ENCODE measurements at regions not wholly inside any gene's neighbourhood (a gene's known extent, or its start where the extent isn't known, plus 50 kb on each side); places are given as distances from the start of the nearest gene placed in this dataset.

DNA sequence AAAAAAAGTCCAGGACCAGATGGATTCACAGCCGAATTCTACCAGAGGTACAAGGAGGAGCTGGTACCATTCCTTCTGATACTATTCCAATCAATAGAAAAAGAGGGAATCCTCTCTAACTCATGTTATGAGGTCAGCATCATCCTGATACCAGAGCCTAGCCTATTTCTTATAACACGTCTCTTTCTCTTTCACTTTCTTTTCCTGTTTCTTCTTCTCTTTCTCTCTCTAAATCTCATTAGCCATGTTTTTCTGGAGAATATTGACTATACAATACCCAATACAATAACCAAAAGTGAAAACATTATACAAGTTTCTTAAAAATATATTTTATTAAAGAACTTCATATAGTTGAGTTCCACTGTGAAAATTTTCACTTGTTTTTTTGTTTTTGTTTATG, 1154.9 kb upstream of the PCDH7 start:
- no peaks in the 10 kb centered on the region for H3K27me3 ChIP-seq
- H3K9me3 ChIP-seq (ENCODE audit: low read depth), result no peaks in the 10 kb centered on the region
- H3K36me3 ChIP-seq, result no peaks in the 10 kb centered on the region
- no peak overlapping the region for H3K27ac ChIP-seq
- no peak for DNase-seq (ENCODE audit: low read depth in 1 of 2, low spot score in 1 of 2)
- no peak overlapping the region for H3K4me3 ChIP-seq
- TF ChIP-seq, protein P1, sequence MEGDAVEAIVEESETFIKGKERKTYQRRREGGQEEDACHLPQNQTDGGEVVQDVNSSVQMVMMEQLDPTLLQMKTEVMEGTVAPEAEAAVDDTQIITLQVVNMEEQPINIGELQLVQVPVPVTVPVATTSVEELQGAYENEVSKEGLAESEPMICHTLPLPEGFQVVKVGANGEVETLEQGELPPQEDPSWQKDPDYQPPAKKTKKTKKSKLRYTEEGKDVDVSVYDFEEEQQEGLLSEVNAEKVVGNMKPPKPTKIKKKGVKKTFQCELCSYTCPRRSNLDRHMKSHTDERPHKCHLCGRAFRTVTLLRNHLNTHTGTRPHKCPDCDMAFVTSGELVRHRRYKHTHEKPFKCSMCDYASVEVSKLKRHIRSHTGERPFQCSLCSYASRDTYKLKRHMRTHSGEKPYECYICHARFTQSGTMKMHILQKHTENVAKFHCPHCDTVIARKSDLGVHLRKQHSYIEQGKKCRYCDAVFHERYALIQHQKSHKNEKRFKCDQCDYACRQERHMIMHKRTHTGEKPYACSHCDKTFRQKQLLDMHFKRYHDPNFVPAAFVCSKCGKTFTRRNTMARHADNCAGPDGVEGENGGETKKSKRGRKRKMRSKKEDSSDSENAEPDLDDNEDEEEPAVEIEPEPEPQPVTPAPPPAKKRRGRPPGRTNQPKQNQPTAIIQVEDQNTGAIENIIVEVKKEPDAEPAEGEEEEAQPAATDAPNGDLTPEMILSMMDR (IDR thresholded peaks at IDR 0.05; ENCODE audit: low read depth, low read length), result no peak
- no peaks in the 10 kb centered on the region for H3K4me1 ChIP-seq (ENCODE audit: low read depth)

DNA sequence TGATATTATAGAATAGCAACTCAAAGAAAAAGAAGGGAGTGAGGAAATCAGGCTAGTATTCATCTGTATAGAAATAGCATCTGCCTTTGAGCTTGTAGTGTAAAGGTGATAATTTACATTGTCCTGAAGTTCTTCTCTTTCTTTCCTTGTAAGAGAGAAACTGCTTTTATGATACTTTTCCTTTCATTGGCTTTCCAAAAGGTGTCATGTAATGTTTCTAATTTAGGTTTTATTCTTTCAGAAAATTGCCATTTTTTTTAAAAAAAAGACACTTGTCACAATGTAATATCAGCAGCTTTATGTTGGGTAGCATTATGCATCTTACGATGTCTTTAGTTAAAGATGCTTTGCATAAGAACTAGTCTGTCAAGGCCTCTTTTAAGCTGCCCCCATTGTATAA, 1153.8 kb upstream of the PCDH7 start:
- DNase-seq (ENCODE audit: low read depth in 1 of 2, low spot score in 1 of 2), result no peak
- H3K4me3 ChIP-seq, result no peak overlapping the region
- no peaks in the 10 kb centered on the region for H3K27me3 ChIP-seq
- no peaks in the 10 kb centered on the region for H3K36me3 ChIP-seq
- H3K4me1 ChIP-seq (ENCODE audit: low read depth), result no peaks in the 10 kb centered on the region
- H3K9me3 ChIP-seq (ENCODE audit: low read depth), result no peaks in the 10 kb centered on the region
- no peak overlapping the region for H3K27ac ChIP-seq
- TF ChIP-seq, protein P1 (IDR thresholded peaks at IDR 0.05; ENCODE audit: low read depth, low read length), result no peak

DNA sequence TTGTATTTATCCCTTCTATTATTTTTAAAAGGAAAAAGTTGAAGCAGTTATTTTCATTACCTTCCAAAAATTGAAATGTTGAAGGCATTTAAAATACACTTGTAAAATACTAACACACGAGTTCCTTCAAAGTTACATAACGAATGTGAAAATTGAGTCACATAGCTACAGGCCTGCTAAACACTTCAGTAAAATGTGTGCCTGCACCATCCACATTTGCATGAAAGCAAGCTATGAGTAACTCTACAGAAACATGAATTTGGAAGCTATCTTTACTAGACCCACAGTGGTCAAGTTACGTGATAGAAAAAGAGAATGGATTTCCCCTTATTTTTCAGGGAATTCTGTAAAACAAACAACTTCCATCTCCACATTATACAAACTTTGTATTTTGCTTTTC, 1148.8 kb upstream of the PCDH7 start:
- TF ChIP-seq, protein P1 (IDR thresholded peaks at IDR 0.05; ENCODE audit: low read depth, low read length), result no peak
- Histone ChIP-seq H3K9me3 (ENCODE audit: low read depth) (no peaks in the 10 kb centered on the region), H3K4me1 (ENCODE audit: low read depth) (no peaks in the 10 kb centered on the region), H3K27me3 (no peaks in the 10 kb centered on the region), H3K27ac (no peak overlapping the region), H3K36me3 (no peaks in the 10 kb centered on the region), H3K4me3 (no peak overlapping the region)
- DNase-seq (ENCODE audit: low read depth in 1 of 2, low spot score in 1 of 2), result peak in 1 of 2 donors; percentile 3

DNA sequence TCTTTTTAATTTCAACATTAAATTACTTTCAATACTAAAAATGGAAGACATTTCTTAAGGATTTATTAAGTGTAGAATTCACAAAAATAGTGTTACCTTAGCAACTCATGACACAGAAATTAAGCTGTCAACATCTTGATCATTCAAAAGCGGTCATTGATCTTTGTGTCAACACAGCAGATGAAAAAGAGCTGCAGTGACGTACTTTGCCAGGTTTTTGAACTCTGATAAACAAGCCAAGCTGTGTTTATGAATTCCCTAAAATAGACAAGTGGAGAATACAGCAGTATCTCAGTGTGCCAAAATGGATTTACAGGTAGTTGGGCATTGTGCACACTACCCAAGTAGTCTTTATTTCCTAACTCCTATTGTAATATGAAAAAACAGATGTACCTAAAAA, 1141.8 kb upstream of the PCDH7 start:
- Histone ChIP-seq H3K4me3 (no peak overlapping the region), H3K9me3 (ENCODE audit: low read depth) (no peaks in the 10 kb centered on the region), H3K36me3 (no peaks in the 10 kb centered on the region), H3K4me1 (ENCODE audit: low read depth) (no peaks in the 10 kb centered on the region), H3K27ac (no peak overlapping the region), H3K27me3 (no peaks in the 10 kb centered on the region)
- DNase-seq (ENCODE audit: low read depth in 1 of 2, low spot score in 1 of 2), result no peak
- TF ChIP-seq, protein P1 (IDR thresholded peaks at IDR 0.05; ENCODE audit: low read depth, low read length), result no peak

DNA sequence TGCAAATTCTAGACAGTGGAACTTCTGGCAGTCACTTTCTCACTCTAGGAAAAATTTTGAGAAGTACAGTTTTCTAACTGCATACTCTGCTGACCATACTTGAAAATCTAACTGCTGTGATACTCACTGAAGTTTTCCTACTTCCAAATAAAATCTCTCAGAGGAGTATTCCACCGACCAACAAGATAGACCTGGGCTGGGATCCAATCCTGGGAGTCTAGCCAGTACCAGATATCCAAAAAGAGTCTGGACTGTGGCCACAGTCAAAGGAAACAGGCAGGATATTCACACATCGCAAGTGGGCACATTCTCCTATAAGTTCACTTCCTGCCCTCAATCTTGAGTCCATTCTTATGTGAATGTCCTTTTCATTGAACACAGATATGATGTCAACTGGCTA, 1138.7 kb upstream of the PCDH7 start:
- DNase-seq (ENCODE audit: low read depth in 1 of 2, low spot score in 1 of 2), result peak in 1 of 2 donors; percentile 7
- TF ChIP-seq, protein P1 (IDR thresholded peaks at IDR 0.05; ENCODE audit: low read depth, low read length), result no peak
- no peaks in the 10 kb centered on the region for H3K36me3 ChIP-seq
- no peak overlapping the region for H3K27ac ChIP-seq
- no peaks in the 10 kb centered on the region for H3K27me3 ChIP-seq
- H3K4me1 ChIP-seq (ENCODE audit: low read depth), result no peaks in the 10 kb centered on the region
- H3K4me3 ChIP-seq, result no peak overlapping the region
- H3K9me3 ChIP-seq (ENCODE audit: low read depth), result no peaks in the 10 kb centered on the region

DNA sequence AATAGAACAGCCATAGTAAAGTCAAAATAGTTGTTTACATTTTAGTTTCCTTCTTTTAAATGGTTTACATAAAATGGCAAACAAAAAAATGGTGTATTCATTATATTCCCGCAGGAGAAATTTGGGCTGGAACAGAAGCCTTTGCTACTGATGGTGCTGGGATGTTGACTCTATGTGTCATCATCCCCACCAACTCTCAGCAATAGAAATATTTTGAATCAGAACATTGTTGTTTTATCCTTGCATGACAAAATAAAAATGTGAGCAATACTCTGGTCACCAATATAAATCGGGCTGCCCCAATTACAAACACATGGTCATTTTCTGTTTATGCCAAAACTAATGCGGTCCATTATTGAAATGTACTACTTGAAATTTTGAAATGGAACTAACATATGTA, 1131.6 kb upstream of the PCDH7 start:
- TF ChIP-seq, protein P1 (IDR thresholded peaks at IDR 0.05; ENCODE audit: low read depth, low read length), result no peak
- H3K27me3 ChIP-seq, result no peaks in the 10 kb centered on the region
- no peaks in the 10 kb centered on the region for H3K4me1 ChIP-seq (ENCODE audit: low read depth)
- H3K4me3 ChIP-seq, result no peak overlapping the region
- no peaks in the 10 kb centered on the region for H3K36me3 ChIP-seq
- H3K9me3 ChIP-seq (ENCODE audit: low read depth), result peaks cover 2% of the 10 kb centered on the region
- no peak overlapping the region for H3K27ac ChIP-seq
- DNase-seq (ENCODE audit: low read depth in 1 of 2, low spot score in 1 of 2), result no peak
